IPS-18c (cell line): ENCODE measurements at regions not wholly inside any gene's neighbourhood (a gene's known extent, or its start where the extent isn't known, plus 50 kb on each side); places are given as distances from the start of the nearest gene placed in this dataset.
"Not testable (repeated sequence)": the region's sequence is repeated elsewhere in the genome, so short reads cannot be mapped to it uniquely, and the experiment has no call there.

ENCODE experiments used
- H3K4me3 ChIP-seq: 2 replicates; pipeline ENCODE4 v1.7.0; 2013; ENCODE audit warnings: low read depth, mild to moderate bottlenecking, low read length, moderate library complexity; ENCODE audit not compliant: insufficient read depth
- H3K9me3 ChIP-seq: one replicate; pipeline ENCODE4 v1.6.1; 2013; ENCODE audit warnings: mild to moderate bottlenecking, low read length, moderate library complexity; ENCODE audit not compliant: control insufficient read depth, insufficient read depth

DNA sequence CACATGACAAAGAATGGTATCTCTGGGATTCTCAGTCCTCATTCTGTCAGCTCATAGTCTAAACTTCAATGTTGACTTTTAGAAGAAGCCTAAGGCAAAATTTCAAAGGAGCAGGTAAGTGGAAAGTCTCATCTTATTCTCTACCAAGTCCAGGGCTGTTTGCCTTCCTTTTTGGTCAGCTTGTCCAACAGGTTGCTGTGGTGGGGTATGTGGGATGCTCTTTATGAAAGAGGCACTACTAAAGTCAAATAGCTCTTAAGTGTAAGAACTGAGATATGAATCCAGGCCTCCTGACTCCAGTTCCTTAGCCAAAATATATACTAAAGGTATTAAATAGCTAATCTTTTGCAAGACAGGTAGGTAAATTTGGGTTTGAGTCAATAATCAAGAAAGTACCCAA lies 540.6 kb upstream of the SPRY2 start:
- Histone ChIP-seq H3K9me3 (no peaks in the 10 kb centered on the region), H3K4me3 (no peak overlapping the region)

GRCh38 chr13:80881034-80881433 lies 540.1 kb upstream of the SPRY2 start:
- no peaks in the 10 kb centered on the region for H3K9me3 ChIP-seq
- H3K4me3 ChIP-seq, result no peak overlapping the region

DNA sequence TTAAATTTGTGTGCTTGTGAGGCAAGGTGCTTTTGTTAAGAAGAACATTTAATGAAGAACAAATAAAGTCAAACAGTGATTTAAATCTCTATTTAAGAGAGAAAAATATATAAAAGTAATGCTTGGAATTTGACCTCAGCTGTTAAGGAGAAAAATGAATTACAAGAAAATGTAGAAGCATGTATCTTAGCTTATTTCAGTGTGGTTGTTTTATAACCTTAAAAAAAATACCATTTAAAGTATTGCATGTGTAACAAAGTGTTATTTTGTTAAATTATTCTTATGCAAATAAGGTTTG lies 537.0 kb upstream of the SPRY2 start:
- H3K4me3 ChIP-seq, result no peak overlapping the region
- no peaks in the 10 kb centered on the region for H3K9me3 ChIP-seq

DNA sequence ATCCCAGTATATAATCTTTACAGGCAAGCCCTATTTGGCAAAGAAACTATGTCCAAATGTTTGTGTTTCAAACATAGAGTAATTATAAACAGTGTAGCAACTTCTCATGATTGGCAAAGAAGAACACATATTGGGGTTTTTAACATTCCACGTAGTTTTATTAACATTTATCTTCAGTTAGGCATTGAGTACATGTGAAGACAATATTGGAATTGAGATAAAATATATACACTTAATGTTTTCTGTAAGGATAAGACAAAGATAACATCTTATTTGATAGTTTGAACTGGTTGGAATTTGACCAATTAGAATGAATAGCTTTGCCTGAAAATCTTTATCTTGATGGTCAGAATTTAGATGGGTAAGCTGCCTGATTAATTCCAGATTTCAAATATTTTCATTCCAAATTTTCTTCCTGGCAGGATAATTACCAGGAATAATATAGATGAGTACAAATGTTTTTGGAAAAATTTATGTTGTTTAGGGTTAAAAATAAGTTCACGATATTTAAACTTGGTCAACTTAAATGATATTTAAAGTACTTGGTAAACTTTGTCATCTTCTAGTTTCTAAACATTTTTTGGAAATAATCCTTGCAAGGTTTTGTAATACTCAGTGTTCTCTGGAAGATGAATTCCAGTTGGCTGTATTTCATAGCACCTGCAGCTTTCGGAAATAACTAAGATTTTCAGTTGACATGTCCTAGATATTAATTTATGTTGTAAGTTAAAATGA lies 536.5 kb upstream of the SPRY2 start:
- Histone ChIP-seq H3K9me3 (no peaks in the 10 kb centered on the region), H3K4me3 (no peak overlapping the region)

- H3K4me3 ChIP-seq, result no peak overlapping the region
- no peaks in the 10 kb centered on the region for H3K9me3 ChIP-seq
Observed at GRCh38 chr13:80873589-80873988, 532.7 kb upstream of the SPRY2 start.

DNA sequence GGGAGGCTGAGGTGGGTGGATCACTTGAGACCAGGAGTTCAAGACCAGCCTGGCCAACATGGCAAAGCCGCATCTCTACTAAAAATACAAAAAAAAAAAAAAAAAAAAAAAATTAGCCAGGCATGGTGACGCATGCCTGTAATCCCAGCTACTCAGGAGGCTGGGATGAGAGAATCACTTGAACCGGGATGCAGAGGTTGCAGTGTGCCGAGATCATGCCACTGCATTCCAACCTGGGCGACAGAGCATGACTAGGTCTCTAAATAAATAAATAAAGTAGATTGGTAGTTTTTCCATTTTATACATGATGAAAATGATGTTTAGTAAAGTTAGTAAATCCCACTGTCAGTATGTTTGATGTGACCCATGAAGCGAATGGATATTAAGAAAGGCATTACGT lies 531.0 kb upstream of the SPRY2 start:
- H3K9me3 ChIP-seq, H3K4me3 ChIP-seq: not testable (repeated sequence)

DNA sequence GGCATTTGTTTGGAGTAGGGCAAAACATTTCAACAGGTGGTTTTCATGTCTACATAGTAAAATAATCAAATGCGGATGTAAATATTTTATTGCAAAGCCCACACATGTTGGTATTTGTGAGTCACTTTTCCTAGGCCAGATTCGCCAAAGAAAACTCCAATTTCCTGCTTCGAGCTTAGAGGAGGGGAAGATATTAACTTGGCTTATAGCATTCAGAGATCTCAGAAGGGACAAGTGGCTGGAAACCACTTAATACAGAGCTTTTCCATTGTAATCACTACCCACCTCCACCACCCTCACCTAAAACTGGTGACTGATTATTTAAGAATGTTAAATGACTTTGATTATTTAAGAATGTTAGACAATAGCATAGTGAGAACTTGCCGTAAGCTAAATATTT lies 530.6 kb upstream of the SPRY2 start:
- Histone ChIP-seq H3K4me3 (no peak overlapping the region), H3K9me3 (no peaks in the 10 kb centered on the region)

GRCh38 chr13:80870186-80870585 lies 529.3 kb upstream of the SPRY2 start:
- Histone ChIP-seq H3K4me3 (no peak overlapping the region), H3K9me3 (no peaks in the 10 kb centered on the region)

DNA sequence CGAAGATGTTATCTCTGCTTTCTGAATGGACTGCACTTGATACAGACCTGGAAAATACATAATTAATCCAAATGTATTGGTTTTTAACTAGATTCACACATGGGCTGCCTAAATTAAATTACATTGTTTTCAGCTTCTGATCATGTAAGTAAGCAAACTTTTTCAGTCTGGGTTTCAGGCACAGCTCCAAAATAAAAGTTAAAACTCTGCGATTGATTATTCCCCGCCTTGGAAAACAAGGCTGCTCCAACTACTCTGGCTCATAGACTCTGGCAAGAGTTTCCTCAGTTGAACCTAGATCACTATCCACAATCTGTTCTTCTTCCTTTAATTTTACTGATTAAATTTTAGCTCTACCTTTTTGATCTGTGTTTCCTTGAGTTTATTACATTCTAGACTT lies 526.0 kb upstream of the SPRY2 start:
- no peaks in the 10 kb centered on the region for H3K9me3 ChIP-seq
- H3K4me3 ChIP-seq, result no peak overlapping the region

DNA sequence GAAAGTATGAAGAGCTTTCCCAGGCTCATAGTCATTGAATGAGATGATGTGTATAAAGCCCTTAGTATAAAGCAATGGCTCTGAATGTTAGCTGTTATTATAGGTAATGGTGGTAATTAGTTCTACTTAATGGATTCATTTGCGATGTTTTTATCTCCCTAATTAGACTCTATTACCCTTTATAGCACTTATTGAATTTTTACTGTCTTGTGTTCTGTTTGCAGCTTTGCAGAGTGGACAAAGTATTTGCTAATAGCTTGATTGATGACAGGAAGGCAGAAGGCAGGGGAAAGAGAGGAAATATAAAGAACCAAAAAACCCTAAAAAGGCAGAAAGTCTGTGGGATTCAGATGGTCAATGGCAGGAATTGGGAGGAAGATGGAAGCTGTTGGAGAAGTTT lies 524.4 kb upstream of the SPRY2 start:
- Histone ChIP-seq H3K9me3 (no peaks in the 10 kb centered on the region), H3K4me3 (no peak overlapping the region)

DNA sequence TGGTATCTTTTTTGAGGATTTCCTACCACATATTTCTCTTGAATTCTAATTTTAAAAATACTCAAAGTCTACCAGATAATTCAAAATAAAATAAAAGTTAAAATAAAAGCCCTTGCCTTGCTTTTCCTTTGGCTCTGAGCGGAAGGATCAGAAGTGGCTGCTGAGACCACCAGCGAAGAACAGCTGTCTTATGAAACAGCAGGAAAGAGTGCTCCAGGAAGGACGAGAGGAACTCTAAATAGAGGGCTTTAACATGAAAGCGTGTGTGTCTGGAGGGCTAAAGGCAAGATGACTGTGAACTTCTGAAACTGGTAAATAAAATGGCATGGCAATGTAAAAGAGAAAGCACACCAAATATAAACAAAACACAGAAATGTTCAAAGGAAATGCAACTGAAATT lies 521.5 kb upstream of the SPRY2 start:
- Histone ChIP-seq H3K9me3 (no peaks in the 10 kb centered on the region), H3K4me3 (no peak overlapping the region)

- H3K4me3 ChIP-seq, result no peak overlapping the region
- H3K9me3 ChIP-seq, result no peaks in the 10 kb centered on the region
Observed at GRCh38 chr13:80860845-80861244, 519.9 kb upstream of the SPRY2 start.

DNA sequence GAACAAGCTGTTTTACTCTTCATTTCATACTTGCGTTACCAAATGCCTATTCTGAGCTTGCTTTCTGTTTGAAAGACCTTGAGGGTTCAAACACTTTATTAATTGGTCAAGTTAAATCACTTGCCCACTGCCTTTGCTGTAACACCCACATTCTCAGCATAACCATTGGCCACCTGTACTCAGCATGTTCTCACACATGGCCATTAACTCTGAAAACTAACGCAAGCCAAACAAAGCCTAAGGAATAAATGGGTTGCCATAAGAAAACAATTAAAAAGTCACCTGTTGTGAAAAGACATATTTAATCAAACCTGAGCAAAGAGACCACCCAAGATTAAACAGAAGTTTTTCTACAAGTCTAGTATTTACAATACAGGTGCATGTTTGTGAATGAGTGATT lies 517.2 kb upstream of the SPRY2 start:
- no peaks in the 10 kb centered on the region for H3K9me3 ChIP-seq
- no peak overlapping the region for H3K4me3 ChIP-seq

DNA sequence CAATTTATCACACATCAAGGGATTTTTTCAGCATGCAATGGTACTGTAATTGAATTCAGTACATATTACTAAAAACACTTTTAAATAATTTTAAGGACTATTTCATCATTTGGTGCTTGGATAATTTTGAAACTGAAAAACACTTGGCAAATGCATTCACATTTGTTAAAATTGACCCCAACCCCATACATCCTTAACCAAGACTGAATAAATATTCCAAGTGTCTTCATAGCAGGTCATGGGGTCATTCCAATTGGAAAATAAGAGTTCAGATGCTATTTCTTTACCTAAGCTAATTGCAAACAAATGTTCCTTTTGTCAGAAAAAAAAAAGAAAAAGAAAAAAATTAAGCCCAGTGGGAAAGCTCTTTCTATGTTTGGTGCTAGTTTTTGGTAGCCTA lies 516.4 kb upstream of the SPRY2 start:
- Histone ChIP-seq H3K4me3 (no peak overlapping the region), H3K9me3 (no peaks in the 10 kb centered on the region)

GRCh38 chr13:80850771-80851170 lies 509.8 kb upstream of the SPRY2 start:
- Histone ChIP-seq H3K4me3 (no peak overlapping the region), H3K9me3 (no peaks in the 10 kb centered on the region)

DNA sequence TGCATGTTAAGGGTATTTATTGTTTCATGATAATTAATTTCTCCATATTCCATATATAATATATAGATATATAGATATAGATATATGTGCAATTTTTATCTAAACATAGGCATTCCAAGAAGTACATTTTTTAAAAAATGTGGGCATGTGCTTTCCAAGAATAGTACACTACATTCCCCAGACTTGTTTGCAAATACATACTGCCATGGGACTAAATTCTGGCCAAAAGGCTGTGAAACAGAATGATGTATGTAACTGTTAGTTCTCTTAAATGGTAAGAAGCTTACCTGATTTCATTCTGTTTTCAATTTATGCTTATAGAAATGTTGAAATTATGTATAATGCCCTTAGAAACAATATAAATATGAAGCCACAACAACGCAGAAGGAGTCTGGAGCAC lies 503.2 kb upstream of the SPRY2 start:
- Histone ChIP-seq H3K9me3 (no peaks in the 10 kb centered on the region), H3K4me3 (no peak overlapping the region)

DNA sequence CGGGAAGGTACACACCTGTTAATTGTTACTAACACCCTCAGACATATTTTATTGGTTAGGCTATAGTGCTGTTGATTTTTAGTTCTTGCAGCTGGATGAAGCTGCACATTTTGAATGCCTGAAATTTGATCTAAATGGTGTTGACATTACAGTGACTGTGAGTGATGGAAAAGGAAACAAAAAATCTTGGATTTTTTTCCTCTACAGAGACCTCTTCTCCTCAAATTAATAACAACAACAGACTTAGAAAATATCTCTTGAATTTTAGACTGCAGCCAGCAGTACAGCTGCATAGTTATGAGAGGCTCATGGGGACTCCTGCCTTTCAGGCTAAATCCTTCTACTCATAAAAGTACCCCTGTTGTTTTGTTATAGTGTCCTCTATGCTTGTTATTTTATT lies 500.5 kb upstream of the SPRY2 start:
- Histone ChIP-seq H3K9me3 (peaks cover 2% of the 10 kb centered on the region), H3K4me3 (no peak overlapping the region)

- Histone ChIP-seq H3K9me3 (peaks cover 2% of the 10 kb centered on the region), H3K4me3 (no peak overlapping the region)
Observed at GRCh38 chr13:80840316-80840976, 499.5 kb upstream of the SPRY2 start.

DNA sequence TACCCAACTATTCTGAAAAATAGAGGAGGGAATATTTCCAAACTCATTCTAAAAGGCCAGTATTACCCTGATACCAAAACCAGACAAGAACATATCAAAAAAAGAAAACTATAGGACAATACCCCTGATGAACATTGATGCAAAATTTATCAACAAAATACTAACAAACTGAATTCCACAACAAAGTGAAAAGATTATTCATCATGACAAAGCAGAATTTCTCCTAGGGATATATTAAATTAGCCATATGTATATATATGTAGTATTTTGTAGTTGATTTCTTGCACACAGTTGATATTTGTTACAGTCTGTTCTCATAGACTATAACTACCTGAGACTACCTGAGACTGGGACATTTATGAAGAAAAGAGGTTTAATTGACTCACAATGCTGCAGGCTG lies 495.0 kb upstream of the SPRY2 start:
- Histone ChIP-seq H3K4me3 (no peak overlapping the region), H3K9me3 (peaks cover 2% of the 10 kb centered on the region)
